OCI-LY7 (cell line): ENCODE measurements at regions not wholly inside any gene's neighbourhood (a gene's known extent, or its start where the extent isn't known, plus 50 kb on each side); places are given as distances from the start of the nearest gene placed in this dataset.

Experiments
- CTCF ChIP-seq: fragments of 200-600 bp; sonication (generic); conservative IDR thresholded peaks from 2 replicates; pipeline ENCODE4 v1.5.1; 2014; ENCODE audit warnings: mild to moderate bottlenecking, antibody characterized with exemption, low read length, moderate library complexity, mixed read lengths
- EZH2phosphoT487 ChIP-seq: fragments of 200-600 bp; sonication (generic); IDR thresholded peaks from 2 replicates; pipeline ENCODE4 v1.6.1; 2018; ENCODE audit warnings: low read depth, borderline replicate concordance, mild to moderate bottlenecking, mixed run types, antibody characterized with exemption, low read length, moderate library complexity, mixed read lengths

GRCh38 chr9:134548618-134549017, 93.0 kb upstream of the COL5A1 start:
- TF ChIP-seq CTCF (no peak), EZH2phosphoT487 (no peak)
